HG02884 (cell line): ENCODE measurements at regions not wholly inside any gene's neighbourhood (a gene's known extent, or its start where the extent isn't known, plus 50 kb on each side); places are given as distances from the start of the nearest gene placed in this dataset.

Source experiments
- ATAC-seq: cut with Tn5 transposase; IDR thresholded peaks from one replicate; pipeline ENCODE4 v1.9.1; 2021; ENCODE audit warnings: mild to moderate bottlenecking, moderate library complexity; ENCODE audit not compliant: unreplicated experiment

DNA sequence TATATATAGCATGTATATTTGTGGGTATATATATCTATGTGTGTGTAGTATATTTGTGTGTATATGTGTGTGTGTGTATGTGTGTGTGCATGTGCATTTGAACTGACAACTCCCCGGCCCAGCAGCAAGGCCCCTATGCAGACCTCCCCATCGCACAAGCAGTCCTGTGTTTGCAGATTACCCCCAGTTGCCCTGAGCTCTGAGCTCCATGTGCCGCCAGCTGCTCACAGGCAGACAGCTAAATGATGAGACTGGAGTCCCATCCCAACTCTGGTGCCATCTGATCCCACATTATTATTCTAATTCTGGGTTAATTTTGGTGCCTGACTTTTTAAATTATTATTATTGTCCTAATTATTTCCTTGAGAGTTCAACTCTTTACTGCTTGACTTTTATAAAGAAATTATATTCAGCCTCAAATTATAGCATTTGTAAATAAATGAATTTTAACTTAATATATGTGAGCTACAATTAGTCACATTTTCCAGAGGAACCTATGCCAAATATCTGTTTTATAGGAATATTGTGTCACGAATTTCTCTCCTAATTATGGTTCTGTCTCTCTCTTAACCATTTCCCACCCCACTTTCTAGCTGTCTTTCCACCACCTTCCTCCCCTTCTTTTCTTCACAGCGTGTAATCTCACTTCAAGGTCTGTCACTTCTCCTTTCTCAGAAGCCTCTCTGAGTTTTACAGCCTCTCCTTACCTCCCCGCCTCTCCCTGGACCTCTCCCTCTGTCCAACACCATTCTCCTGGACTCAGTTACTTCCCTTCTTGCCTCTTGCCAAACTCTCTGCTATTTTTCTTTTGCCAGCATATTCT is 90.6 kb upstream of the SYNDIG1 start:
- ATAC-seq, result no peak

DNA sequence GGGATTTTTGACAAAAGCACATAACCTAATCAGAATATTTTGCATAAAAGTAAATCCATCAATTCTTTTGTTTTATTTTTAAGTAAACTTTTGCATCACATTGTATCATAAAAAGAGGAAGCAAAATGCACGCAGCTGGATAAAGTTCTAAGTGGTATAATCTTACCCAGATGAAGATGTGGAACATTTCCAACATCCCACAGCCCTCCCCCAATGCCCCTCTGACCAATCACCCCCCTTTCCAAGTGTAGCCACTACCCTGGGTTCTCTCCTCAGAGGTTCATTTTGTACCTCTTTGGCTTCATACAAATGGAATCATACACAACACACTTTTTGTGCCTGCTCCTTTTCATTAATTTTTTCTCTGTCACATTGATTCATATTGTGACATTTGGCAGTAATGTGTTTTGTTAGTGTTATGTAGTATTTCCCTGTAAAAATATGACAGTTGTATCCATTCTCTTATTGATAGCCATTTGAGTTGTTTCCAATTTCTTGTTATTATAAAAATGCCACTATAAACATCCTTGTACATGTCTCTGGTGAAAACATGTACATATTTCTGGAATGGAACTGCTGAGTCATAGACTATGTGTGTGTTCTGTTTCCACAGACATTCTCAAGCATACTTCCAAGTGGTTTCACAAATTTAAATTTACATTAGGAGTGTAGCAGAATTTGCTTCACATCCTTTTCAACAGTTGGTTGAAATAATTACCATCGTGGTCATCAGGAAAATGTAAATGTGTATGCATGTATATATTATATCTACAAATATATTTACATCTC is 92.9 kb upstream of the SYNDIG1 start:
- ATAC-seq, result no peak

DNA sequence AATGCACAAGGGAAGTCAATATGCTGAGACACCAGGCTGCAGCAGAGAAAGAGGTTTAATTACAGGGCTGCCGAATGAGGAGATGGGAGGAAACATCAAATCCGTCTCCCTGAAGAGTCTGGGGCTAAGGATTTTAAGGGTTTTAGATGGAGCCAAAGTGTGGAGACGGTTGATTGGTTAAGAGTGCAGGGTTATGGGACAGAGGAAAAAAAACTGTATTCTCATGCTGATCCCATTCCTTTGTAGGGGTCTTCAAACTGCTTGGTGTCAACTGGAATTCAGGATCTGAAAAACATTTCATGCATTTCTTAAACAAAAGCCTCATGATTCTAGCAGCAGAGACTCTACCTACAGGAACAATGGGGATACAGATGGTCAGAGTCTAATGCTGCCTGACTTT is 96.1 kb upstream of the SYNDIG1 start:
- ATAC-seq, result no peak

DNA sequence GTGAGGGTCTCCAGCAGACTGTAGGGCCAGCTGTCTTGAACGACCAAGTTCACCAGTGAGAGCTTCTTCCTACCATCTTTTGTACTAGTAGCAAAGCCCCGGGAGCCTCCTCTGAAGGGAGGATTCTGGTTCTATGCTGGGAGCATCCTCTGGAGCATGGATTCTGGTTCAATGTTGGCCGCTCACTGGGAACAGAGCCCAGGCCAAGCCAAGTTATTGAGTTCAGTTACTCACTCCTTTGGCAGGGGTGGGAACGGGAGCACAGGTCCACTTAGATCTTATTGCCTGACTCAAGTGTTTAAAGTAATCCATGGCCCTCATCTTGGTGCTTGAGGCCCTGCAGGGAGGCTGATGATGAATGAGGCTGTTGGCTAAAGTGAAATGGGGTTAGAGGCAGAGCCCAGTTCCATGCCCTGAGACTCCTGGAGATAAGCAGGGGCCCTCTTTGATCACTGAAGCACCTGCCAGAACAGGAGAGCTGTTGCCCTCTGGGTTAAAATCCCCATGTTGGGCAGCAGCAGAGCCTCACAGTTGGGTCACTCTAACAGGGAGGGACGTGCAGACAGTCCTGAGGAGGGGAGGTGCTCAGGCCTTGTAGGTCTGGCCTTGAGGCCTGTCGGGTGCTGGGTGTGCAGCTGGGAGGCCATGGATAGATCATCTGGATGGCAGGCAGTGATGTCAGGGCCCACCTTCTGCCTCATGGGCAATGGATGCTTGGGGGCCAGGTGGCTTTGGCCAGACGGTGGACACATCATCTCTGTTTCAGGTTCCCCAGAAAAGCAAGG is 98.3 kb upstream of the SYNDIG1 start:
- ATAC-seq, result no peak

DNA sequence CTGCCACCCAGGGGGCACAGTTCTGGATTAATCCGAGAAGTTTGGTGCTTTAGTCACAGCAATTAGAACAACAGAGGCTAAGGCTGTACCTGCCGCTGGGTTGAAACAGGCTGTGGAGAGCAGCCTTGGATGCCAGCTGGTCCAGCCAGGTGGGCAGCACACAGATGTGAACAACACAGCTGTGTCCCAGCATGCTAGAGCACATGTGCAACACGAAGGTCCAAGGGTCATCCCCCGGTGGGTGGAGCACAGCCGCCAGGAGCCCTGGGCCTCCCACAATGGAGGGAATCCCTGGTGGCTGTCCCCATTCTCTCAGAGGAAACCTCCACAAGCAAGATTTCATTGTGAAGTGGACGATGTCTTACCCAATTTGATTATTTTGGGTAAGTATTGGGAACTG is 99.2 kb upstream of the SYNDIG1 start:
- no peak for ATAC-seq

DNA sequence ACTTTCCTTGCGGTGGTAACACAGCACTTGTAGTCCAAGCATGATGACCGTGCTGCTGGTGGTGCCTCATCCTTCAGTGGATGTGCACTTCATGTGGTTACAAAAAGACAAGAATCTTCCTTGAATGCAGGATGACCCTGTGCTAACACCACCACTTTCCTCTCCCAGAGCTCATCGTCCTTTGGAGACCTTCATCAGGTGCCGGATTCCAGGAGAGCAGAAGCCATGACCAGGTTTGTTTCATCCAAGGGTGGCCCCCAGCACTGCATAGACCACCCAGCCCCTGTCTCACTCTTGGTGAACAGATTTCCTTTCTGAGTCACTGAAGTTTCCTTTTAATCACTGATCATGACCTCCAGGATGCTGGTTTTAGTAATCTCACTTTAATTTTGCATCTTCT is 101.2 kb upstream of the SYNDIG1 start:
- ATAC-seq, result no peak

DNA sequence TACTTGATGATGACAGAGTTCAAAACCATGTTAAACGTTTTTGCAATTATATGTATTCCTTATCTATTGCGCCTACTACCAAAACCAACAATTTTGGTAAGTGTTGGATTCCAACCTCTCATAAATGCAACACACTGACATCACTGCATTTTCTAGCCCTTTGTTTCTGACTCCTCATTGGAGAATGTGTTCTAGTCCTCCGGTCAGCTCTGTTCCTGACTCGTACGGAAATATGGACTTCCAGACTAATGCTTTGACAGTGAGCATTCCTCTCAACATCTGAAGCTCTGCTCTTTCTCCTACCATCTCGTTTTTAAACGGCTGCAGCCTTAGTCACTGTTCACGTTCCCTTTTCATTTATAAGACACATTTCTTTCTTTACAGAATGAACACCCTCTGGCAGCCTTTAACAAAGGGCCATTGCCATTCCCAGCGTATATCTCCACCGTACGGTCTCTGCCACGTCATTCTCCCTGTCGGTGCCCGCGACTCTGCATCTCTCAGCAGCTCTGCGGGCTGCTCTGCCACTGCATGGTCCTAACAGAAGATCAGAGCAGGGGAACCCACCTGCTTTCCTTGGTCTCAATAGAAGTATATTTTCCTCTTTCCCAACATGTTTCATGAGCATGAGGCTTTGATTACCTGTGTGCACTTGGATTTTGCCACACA is 103.0 kb upstream of the SYNDIG1 start:
- ATAC-seq, result no peak

DNA sequence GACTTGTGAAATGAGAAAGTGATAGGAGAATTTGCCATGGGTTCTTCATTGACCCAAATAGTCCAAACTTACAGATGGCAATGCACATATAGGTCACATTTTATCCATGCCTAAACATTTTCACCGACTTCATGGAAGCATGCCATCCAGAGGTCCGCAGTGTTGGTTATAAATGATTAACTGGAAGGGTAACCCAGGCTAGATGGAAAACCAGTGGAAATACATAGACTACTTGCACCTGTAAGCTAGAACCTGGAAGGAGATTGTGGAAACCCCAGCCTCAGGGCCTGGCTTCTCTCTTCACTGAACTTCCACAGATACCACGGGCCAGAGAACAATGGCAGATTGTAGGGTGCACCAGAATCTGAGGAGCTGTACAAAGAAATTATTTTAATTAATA is 103.8 kb upstream of the SYNDIG1 start:
- no peak for ATAC-seq

DNA sequence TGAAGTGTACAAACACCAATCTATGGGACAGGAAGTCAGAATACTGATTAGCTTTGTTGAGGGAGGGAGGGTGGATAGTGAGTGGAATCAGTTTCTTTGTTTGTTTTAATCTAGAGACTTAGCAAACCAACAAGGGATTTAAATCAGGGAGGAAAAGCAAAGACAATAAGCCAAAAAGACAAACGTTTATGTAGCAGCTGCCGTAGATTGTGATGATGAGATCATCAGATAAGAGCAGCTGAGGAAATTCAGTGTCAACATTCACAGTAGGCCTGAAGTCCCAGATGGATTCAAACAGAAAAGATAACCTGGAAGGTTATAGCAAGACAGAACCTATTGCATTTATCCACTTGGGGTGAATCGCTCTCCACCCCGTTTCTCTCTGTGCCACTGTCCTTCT is 104.9 kb upstream of the SYNDIG1 start:
- ATAC-seq, result no peak

DNA sequence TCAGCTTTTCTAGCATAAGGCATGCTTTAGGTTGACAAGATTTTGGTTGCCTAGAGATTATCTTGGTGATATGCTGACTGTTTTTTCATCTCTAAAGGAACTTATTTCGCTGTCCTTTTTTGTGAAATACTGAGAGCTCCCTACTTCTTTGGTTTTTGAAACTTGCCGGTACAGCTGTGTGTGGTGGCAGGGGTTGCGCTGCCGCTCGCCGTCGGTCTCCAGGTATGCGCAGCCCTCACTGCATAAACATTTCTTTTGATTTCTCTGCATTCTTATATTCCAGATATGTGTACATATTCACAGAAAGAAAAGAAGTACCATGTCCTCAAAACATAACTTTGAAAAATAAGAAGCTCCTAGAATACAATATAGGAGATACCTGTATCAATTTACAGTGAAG is 106.4 kb upstream of the SYNDIG1 start:
- no peak for ATAC-seq

DNA sequence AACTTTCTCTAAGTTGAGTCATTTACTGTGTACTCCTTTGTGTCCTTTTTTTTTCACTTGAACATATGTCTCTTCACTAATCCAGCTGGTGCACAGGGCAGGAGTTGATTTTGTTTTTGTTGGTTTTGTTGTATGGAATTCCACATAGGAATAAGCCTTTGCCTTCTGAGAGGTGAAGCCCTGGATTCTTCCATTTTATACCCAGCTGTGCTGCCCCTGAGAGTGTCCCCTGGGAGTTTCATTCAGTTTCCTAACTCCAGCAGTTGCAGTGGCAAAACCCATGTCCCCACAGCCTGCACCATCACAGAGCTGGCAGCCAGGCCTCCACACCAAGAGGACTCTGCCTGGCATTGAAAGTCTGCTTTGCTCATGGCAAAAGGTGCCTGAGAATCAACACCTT is 107.3 kb upstream of the SYNDIG1 start:
- no peak for ATAC-seq

DNA sequence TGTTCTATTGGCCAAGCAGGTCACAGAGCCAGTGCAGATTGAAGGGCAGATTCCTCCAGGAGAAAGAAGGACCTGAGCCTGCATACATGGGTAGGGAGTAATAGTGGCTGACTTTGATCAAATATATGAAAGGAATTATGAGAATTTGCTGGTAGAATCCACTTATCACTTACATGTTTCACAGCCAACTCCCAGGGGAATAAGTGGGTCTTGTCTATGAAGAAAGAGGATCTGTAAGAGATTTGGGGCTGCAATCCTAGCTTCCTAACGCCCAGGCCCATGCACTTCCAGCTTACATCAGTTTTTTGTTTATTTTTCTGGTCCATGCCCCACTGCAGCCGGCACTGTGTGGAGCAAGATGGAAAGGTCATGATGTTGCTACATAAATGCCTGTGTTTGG is 107.9 kb upstream of the SYNDIG1 start:
- ATAC-seq, result no peak

DNA sequence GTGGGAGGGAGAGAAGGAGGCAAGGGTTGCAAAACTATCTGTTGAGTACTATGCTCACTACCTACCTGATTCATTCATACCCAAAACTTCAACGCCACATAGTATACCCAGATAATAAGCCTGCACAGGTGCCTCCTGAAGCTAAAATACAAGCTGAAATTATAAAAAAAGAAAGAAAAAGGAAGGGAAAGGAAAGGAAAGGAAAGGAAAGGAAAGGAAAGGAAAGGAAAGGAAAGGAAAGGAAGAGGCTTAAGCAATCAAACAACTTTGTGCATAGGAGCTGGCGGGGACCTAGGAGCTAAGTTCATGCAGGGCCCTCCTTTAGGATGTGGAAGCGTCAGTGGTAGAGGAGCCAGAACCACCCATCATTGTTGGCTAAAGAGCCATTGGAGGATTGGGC is 108.9 kb upstream of the SYNDIG1 start:
- no peak for ATAC-seq

DNA sequence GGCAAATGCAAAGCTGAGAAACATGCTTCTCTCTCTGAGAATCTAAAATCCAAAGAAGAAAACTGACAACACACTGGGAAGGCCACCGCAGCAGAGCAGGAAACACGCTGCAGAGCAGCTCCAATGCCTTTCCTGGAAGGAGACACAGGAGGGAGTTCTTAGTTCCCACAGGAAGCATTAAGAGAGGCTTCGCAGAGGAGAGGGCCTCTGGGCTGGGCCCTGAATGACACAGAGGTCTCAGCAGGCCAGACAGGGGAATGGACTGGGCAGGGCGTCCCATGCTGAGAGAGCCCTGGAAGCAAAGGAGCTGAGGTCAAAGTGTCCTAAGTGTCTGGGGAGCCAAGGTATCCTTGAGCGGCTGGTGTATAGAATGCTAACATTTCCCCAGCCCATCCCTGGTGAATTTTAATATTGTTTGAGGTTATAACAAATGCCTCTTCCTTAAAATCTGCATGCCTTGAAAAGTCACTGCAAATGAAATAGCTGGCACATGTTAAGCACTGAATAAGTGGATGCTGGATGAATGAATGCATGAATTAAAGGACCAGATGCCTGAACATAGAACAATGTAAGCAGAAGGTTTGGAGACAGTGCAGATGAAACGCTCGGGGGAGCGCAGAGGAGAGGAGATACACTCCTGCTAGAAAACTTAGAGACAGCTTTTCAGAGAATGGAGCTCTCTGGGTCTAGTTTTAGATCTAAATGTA is 110.0 kb upstream of the SYNDIG1 start:
- ATAC-seq, result no peak

DNA sequence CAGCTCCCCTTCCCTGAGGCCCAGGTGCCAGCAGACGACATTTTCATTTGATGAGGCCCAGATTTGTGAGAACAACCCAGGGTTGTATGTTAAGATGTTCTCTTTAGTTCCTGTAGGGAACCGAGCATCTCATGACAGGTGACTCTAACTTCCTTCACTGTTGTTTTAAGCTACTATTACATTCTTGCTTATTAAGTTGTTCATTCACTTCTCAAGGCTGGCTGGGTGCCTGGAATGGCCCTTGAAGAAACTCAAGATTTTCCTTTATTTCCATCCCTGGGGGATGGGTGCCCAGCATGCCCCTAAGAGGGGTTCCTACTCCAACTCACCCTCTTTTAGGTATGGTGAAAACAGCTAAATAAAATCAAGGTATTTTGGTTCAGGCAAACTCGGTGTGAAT is 111.5 kb upstream of the SYNDIG1 start:
- ATAC-seq, result no peak

DNA sequence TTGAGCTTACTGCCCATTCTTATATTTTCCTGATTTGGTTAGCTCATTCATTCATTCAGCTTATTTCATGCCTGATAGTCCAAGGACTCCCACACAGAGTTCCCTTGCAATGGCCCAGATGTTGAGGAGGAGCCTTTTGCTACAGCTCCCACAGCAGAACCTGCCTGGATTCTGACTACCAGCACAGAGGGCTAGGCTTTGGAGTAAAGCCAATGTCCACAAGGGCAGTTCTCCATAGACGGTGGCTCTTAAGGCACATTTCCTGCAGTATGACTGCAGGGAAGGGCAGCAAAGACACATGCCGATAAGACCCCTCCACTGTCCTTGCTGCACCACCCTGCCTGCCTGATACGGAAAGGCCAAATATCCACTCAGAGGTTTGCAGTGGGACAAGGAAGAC is 112.3 kb upstream of the SYNDIG1 start:
- ATAC-seq, result no peak

DNA sequence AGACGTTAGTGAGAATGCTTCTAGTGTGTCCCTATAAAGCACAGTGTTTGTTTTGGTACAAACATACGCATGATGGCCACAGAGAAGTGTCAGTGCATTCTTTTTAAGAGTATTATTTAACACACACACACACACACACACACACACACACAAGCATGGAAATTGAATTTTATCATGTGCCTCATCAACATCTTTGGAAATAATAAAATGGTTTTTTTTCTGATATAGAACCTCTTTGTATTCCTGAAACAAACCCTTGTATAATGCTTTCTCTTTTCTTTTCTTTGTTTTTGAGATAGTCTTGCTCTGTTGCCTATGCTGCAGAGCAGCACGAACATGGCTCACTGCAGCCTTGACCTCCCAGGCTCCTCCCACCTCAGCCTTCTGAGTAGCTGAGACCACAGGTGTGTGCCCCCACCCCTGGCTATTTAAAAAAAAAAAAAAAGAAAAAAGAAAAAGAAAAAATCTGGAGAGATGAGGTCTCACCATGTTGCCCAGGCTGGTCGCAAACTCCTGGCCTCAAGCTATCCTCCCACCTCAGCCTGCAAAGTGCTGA is 116.2 kb upstream of the SYNDIG1 start:
- ATAC-seq, result no peak

DNA sequence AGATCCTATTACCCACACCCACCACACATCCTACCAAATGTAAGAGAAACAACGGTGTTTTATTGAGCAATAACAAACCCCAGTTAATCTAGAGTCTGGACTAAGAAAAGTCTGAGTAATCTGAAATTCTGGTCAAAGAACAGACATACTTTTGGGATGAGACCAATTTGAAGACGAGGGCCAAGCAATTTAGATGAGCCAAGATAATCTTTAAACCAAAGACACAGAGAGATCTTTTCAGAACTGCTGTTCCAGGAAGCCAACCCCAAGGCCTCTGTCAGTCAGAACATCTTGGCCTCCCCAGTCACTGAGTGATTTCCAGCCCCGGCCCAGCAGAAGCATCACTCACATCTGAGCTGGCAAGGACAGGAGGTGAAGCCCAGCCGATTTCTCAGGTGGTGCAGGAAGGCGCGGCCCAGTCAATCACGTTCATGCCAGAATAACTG is 118.5 kb upstream of the SYNDIG1 start:
- no peak for ATAC-seq

DNA sequence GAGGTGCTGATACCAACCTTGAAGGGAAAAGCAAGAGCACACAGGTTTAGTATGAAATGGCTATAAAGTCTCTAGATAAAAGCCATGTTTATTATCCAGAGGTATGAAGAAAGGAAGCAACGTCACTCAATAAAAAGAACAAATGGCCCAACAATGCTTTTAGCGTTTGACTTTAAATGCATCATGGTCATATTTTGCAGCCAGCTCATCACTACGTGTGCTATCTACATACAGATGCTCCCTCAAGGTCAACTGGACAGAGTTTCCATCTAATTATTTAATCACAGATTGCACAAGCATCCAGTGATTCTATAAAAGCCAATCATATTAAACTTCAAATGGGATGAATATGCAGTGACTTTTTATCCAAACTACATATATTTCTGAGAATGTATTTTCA is 127.6 kb upstream of the SYNDIG1 start:
- ATAC-seq, result no peak

DNA sequence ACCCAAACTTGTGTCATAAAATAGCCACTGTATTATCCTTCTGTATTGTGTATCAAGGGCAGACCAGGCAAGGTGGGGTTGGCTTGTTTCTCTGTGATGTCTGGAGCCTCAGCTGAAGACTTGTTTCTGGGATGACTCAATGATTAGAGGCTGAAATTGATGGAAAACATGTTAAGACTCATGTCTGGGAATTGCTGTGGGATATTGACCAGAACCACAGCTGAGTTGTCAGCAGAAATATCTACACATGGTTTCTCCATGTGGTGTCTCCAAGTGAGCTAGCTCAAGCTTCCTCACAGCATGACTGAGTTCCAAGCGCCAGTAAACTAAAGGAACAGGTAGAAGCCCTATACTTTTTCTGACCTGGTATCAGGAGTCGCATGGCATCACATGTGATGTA is 128.5 kb upstream of the SYNDIG1 start:
- no peak for ATAC-seq
